WI38 (cell line): ENCODE measurements at regions not wholly inside any gene's neighbourhood (a gene's known extent, or its start where the extent isn't known, plus 50 kb on each side); places are given as distances from the start of the nearest gene placed in this dataset.

Experiments used
- H3K4me3 ChIP-seq: 2 replicates; pipeline ENCODE4 v1.5.1; 2011; ENCODE audit warnings: low read depth, mild to moderate bottlenecking, control low read depth, low read length
- CTCF ChIP-seq: IDR thresholded peaks from 2 replicates; pipeline ENCODE4 v1.5.1; 2012; ENCODE audit warnings: low read depth, mild to moderate bottlenecking, control low read depth, low read length

GRCh38 chr3:161969867-161970266 is 473.3 kb downstream of the OTOL1 start:
- no peak for TF ChIP-seq CTCF

GRCh38 chr3:161975201-161975600 is 478.6 kb downstream of the OTOL1 start:
- no peak overlapping the region for H3K4me3 ChIP-seq
- no peak for TF ChIP-seq CTCF

More at GRCh38 chr3:161969867-161970266, 473.3 kb downstream of the OTOL1 start:
- H3K4me3 ChIP-seq, result no peak overlapping the region

- H3K4me3 ChIP-seq, result no peak overlapping the region
- TF ChIP-seq CTCF, result no peak
Observed at GRCh38 chr3:161977063-161977462, 480.5 kb downstream of the OTOL1 start.

GRCh38 chr3:161977850-161978249 is 481.2 kb downstream of the OTOL1 start:
- TF ChIP-seq CTCF, result no peak
- no peak overlapping the region for H3K4me3 ChIP-seq

- no peak overlapping the region for H3K4me3 ChIP-seq
- TF ChIP-seq CTCF, result no peak
Observed at GRCh38 chr3:161987933-161988332, 491.3 kb downstream of the OTOL1 start.

GRCh38 chr3:161989012-161989411 is 492.4 kb downstream of the OTOL1 start:
- TF ChIP-seq CTCF, result no peak
- no peak overlapping the region for H3K4me3 ChIP-seq

GRCh38 chr3:161990036-161990435 is 493.4 kb downstream of the OTOL1 start:
- no peak overlapping the region for H3K4me3 ChIP-seq
- TF ChIP-seq CTCF, result no peak
